C1 segment of cervical spinal cord (tissue), 14 donors: ENCODE measurements at regions not wholly inside any gene's neighbourhood (a gene's known extent, or its start where the extent isn't known, plus 50 kb on each side); places are given as distances from the start of the nearest gene placed in this dataset.
"Not testable (repeated sequence)": the region's sequence is repeated elsewhere in the genome, so short reads cannot be mapped to it uniquely, and the experiment has no call there.

Source experiments
- DNase-seq, 14 donors: peaks; one replicate each; lab custom pipeline; 2025; lab: John Stamatoyannopoulos, UW

- not testable (repeated sequence) for DNase-seq
Measured at GRCh38 chr10:109809954-109810353, 113.4 kb downstream of the XPNPEP1 start.

GRCh38 chr10:109801191-109801590, 122.1 kb downstream of the XPNPEP1 start:
- DNase-seq = not testable (repeated sequence)

GRCh38 chr10:109790647-109791046, 132.7 kb downstream of the XPNPEP1 start:
- no peak for DNase-seq

GRCh38 chr10:109784236-109784635, 139.1 kb downstream of the XPNPEP1 start:
- no peak for DNase-seq

GRCh38 chr10:109783286-109783685, 140.0 kb downstream of the XPNPEP1 start:
- no peak for DNase-seq

- DNase-seq = no peak
Measured at GRCh38 chr10:109780997-109781396, 142.3 kb downstream of the XPNPEP1 start.

GRCh38 chr10:109778993-109779392, 144.3 kb downstream of the XPNPEP1 start:
- DNase-seq = no peak

GRCh38 chr10:109774121-109774440, 149.2 kb downstream of the XPNPEP1 start:
- DNase-seq = no peak

GRCh38 chr10:109773288-109774120, 149.8 kb downstream of the XPNPEP1 start:
- DNase-seq = no peak

- DNase-seq = no peak
Measured at GRCh38 chr10:109770663-109771062, 152.6 kb downstream of the XPNPEP1 start.

GRCh38 chr10:109769966-109770365, 153.3 kb downstream of the XPNPEP1 start:
- no peak for DNase-seq

GRCh38 chr10:109765838-109766237, 157.5 kb downstream of the XPNPEP1 start:
- DNase-seq = no peak

GRCh38 chr10:109762555-109762954, 160.8 kb downstream of the XPNPEP1 start:
- no peak for DNase-seq

GRCh38 chr10:109757670-109758069, 165.6 kb downstream of the XPNPEP1 start:
- DNase-seq = not testable (repeated sequence)

- DNase-seq = no peak
Measured at GRCh38 chr10:109746861-109747260, 176.4 kb downstream of the XPNPEP1 start.

- no peak for DNase-seq
Measured at GRCh38 chr10:109744020-109744419, 179.3 kb downstream of the XPNPEP1 start.

GRCh38 chr10:109743574-109743973, 179.7 kb downstream of the XPNPEP1 start:
- no peak for DNase-seq

GRCh38 chr10:109743146-109743545, 180.2 kb downstream of the XPNPEP1 start:
- DNase-seq = no peak

GRCh38 chr10:109741712-109742111, 181.6 kb downstream of the XPNPEP1 start:
- no peak for DNase-seq

- DNase-seq = no peak
Measured at GRCh38 chr10:109740436-109740835, 182.9 kb downstream of the XPNPEP1 start.

GRCh38 chr10:109737626-109738025, 185.7 kb downstream of the XPNPEP1 start:
- DNase-seq = no peak

- no peak for DNase-seq
Measured at GRCh38 chr10:109737009-109737408, 186.3 kb downstream of the XPNPEP1 start.

- DNase-seq = no peak
Measured at GRCh38 chr10:109735776-109736175, 187.5 kb downstream of the XPNPEP1 start.
